Activated naive CD4-positive, alpha-beta T cell treated with anti-CD3 and anti-CD28 coated beads for 36 hours (primary cell): ENCODE measurements at regions not wholly inside any gene's neighbourhood (a gene's known extent, or its start where the extent isn't known, plus 50 kb on each side); places are given as distances from the start of the nearest gene placed in this dataset.
"Not testable (repeated sequence)": the region's sequence is repeated elsewhere in the genome, so short reads cannot be mapped to it uniquely, and the experiment has no call there.

ENCODE experiments used
- CTCF ChIA-PET: fragments of 350-600 bp; sonication (Branson Sonifier 250); formaldehyde crosslinking; loops from one replicate; lab custom pipeline; 2021; ENCODE audit warnings: antibody characterized with exemption; lab: Charles Lee
- DNase-seq: peaks from one replicate; pipeline ENCODE4 v3.0.0-alpha.2; 2020
- H3K27ac Mint-ChIP-seq: one replicate; pipeline ENCODE4 v1.8.0; 2021; ENCODE audit warnings: mild to moderate bottlenecking, mixed read lengths
- H3K27me3 Mint-ChIP-seq: one replicate; pipeline ENCODE4 v1.8.0; 2021; ENCODE audit warnings: low read depth, mixed read lengths
- H3K36me3 Mint-ChIP-seq: one replicate; pipeline ENCODE4 v1.8.0; 2021; ENCODE audit warnings: low read depth, mixed read lengths
- H3K4me1 Mint-ChIP-seq: one replicate; pipeline ENCODE4 v1.8.0; 2021; ENCODE audit warnings: low read depth, mixed read lengths
- H3K4me3 Mint-ChIP-seq: one replicate; pipeline ENCODE4 v1.8.0; 2021; ENCODE audit warnings: mild to moderate bottlenecking, moderate library complexity, mixed read lengths
- H3K9me3 Mint-ChIP-seq: one replicate; pipeline ENCODE4 v1.8.0; 2021; ENCODE audit warnings: mixed read lengths
- intact Hi-C: fragments of 100-400 bp; cut with micrococcal nuclease; formaldehyde crosslinking; loops from one replicate; pipeline ENCODE4 v1.15.1; 2023

DNA sequence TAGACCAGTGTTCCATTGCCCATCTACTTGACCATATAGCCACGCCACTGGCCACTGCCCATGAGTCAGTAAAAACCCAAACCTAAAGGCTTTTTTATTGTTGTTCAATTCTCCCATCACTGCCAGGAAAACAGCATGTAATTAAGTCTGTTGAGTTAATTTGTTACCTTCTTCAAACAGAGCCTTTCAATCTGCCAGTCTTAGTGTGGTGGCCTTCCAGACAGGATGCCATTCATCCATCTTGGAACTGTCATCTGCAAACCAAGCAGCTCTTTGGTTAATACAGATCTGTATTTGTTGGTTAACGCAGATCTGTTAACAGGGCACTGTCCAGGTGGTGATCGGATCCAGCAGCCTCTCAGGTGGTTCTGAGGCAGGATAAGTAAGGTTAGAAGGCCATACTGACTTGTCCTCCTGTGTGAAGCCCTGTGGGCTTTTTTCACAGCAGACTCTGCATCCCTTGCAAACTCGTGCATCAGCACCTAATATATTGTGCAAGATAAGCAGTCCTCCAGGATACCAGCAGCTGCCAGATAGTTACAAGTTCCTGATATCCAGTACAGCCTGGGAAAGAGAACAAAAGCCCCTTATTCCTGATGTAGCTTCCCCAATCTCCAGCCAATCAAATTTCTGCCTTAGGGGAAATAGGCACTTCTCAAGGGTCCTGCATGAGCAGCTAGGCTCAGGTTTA lies 59.1 kb upstream of the DHRS4 start:
- Mint-ChIP-seq H3K27ac (no peak overlapping the region), H3K27me3 (no peaks in the 10 kb centered on the region), H3K36me3 (no peaks in the 10 kb centered on the region), H3K9me3 (no peaks in the 10 kb centered on the region), H3K4me1 (no peaks in the 10 kb centered on the region), H3K4me3 (no peak overlapping the region)
- intact Hi-C loops = loop anchor here (2.0 kb wide), 1 partner anchor 34 kb away; no protein-coding TSS in a partner anchor
- DNase-seq = no peak
- CTCF ChIA-PET = interaction anchor here (0.8 kb wide), 1 partner anchor 16 kb away, joined by 4 read pairs; no protein-coding TSS in a partner anchor

GRCh38 chr14:23895053-23895419 lies 58.5 kb upstream of the DHRS4 start:
- CTCF ChIA-PET = interaction anchor here (0.8 kb wide), 1 partner anchor 16 kb away, joined by 4 read pairs; no protein-coding TSS in a partner anchor
- H3K9me3 Mint-ChIP-seq = no peaks in the 10 kb centered on the region
- H3K27me3 Mint-ChIP-seq = no peaks in the 10 kb centered on the region
- no peak overlapping the region for H3K27ac Mint-ChIP-seq
- H3K4me1 Mint-ChIP-seq = no peaks in the 10 kb centered on the region
- no peaks in the 10 kb centered on the region for H3K36me3 Mint-ChIP-seq
- no peak for DNase-seq
- H3K4me3 Mint-ChIP-seq = no peak overlapping the region
- intact Hi-C loops = loop anchor here (2.0 kb wide), 1 partner anchor 34 kb away; no protein-coding TSS in a partner anchor

GRCh38 chr14:23895480-23895879 lies 58.1 kb upstream of the DHRS4 start:
- Mint-ChIP-seq H3K4me3 (no peak overlapping the region), H3K27me3 (no peaks in the 10 kb centered on the region), H3K27ac (no peak overlapping the region), H3K36me3 (no peaks in the 10 kb centered on the region), H3K4me1 (no peaks in the 10 kb centered on the region), H3K9me3 (no peaks in the 10 kb centered on the region)
- intact Hi-C loops = loop anchor here (2.0 kb wide), 1 partner anchor 33 kb away; no protein-coding TSS in a partner anchor
- CTCF ChIA-PET = interaction anchor here (0.8 to 0.9 kb wide), 2 partner anchors 15 to 35 kb away, joined by 3 to 4 read pairs; no protein-coding TSS in a partner anchor
- no peak for DNase-seq

DNA sequence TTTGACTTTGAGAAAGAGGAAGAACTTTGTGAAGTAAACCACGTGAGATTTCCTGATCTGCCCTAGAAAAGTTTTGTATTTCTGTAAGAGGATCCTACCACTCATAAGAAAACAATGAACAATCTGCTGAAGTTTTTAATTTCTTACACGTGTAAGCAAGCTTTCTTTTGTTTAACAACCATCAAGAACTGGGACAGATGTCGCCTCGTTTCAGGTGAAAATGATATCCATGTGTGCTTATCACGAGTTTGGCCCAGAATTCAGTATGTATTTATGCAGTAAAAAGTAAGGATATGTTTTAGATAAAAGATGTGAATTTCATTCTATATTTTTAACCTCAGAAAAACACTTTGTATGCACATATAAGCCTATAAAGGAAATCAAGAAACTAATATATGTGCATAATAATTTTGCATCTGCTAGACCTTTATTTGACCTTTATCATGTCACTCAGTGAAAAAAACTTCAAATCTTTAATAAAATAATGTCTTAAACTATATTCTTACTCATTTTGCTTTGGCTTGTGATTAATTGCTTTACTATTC lies 56.9 kb upstream of the DHRS4 start:
- no peaks in the 10 kb centered on the region for H3K4me1 Mint-ChIP-seq
- intact Hi-C loops = no loop called here
- no peak overlapping the region for H3K27ac Mint-ChIP-seq
- CTCF ChIA-PET = no interaction called here
- DNase-seq = no peak
- no peak overlapping the region for H3K4me3 Mint-ChIP-seq
- H3K36me3 Mint-ChIP-seq = no peaks in the 10 kb centered on the region
- H3K9me3 Mint-ChIP-seq = no peaks in the 10 kb centered on the region
- peaks cover 2% of the 10 kb centered on the region for H3K27me3 Mint-ChIP-seq

DNA sequence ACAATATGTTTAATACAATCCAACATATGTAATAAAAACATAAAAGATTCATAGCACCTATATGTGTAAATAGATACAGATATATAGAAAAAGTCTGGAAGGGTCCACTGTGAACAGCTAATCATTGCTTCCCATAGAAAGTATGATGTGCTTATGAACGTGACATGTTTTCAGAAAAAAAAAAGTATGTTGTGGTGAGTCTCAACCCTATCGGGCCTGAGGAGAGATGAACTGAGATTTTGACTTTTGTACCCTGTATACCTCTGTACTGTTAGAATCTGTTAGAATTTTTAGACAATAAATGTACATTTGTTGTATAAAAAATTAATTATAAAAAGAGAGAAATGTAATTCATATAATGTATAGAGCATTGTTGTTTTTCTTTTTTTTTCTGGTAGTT lies 56.3 kb upstream of the DHRS4 start:
- H3K27me3 Mint-ChIP-seq, H3K36me3 Mint-ChIP-seq, H3K9me3 Mint-ChIP-seq, H3K27ac Mint-ChIP-seq, H3K4me3 Mint-ChIP-seq, H3K4me1 Mint-ChIP-seq, DNase-seq, CTCF ChIA-PET, intact Hi-C loops: not testable (repeated sequence)

- H3K4me3 Mint-ChIP-seq, CTCF ChIA-PET, H3K27ac Mint-ChIP-seq, H3K27me3 Mint-ChIP-seq, DNase-seq, H3K4me1 Mint-ChIP-seq, intact Hi-C loops, H3K36me3 Mint-ChIP-seq, H3K9me3 Mint-ChIP-seq: not testable (repeated sequence)
Measured at GRCh38 chr14:23898359-23898758, 55.2 kb upstream of the DHRS4 start.

DNA sequence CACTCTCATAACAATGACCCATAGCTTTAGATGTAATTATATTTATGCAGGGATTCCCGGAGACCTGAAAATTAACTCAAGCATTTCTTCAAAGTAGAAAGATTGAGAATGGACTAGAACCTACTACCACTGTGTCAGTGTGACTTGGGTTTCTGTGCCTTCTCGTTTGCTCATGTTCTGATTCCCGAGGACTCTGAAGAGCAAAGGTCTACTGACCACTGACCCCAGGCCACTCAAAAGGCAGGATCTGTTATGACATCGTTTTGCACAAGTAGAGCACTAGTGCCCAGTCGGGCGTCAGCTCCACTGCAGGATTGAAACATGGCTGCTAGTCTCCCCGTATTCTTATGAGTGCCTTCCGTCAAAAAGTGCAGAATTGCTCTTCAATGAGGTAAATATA lies 53.8 kb upstream of the DHRS4 start:
- no peak for DNase-seq
- CTCF ChIA-PET = no interaction called here
- Mint-ChIP-seq H3K36me3 (no peaks in the 10 kb centered on the region), H3K27ac (no peak overlapping the region), H3K4me3 (no peak overlapping the region), H3K4me1 (no peaks in the 10 kb centered on the region), H3K9me3 (no peaks in the 10 kb centered on the region), H3K27me3 (peaks cover 7% of the 10 kb centered on the region)
- intact Hi-C loops = no loop called here

DNA sequence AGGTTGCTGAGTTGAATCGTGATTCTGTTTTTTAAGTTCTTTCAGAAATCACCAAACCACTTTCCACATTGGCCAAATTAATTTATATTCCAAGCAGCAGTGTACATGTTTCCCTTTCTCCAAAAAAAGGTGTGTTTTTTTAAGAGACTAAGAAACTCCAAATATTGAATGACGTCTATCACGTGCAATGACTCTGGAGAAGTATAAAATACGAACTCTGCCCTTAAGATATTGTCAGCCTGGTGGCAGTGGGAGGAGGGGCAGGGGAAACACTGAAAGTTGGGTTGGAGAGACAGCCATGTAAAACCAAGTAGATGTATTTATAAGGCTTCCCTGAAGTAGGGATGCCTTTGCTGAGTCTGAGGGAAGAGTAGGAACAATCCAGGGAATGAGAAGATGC lies 50.1 kb upstream of the DHRS4 start:
- no peak for DNase-seq
- Mint-ChIP-seq H3K9me3 (no peaks in the 10 kb centered on the region), H3K4me1 (no peaks in the 10 kb centered on the region), H3K27ac (no peak overlapping the region), H3K36me3 (no peaks in the 10 kb centered on the region), H3K4me3 (no peak overlapping the region), H3K27me3 (peaks cover 11% of the 10 kb centered on the region)
- CTCF ChIA-PET = no interaction called here
- intact Hi-C loops = no loop called here
